ENCODE measurements at regions not wholly inside any gene's neighbourhood (a gene's known extent, or its start where the extent isn't known, plus 50 kb on each side); places are given as distances from the start of the nearest gene placed in this dataset.

DNA sequence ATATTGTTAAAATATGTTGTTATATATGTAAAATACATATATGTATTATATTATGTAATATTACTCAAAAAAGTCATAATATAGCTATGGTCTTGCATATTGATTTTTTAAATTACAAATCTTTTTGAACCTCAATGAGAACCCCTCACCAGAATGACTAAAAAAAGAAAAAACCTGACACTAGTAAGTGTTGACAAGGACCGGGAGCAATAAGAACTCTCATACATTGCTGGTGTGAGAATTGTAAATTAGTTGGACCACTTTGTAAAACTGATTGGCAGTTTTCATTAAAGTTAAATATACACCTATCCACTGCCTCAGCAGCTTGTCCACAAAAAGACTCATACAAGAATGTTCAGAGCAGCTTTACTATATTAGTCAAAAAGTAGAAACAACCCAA, 280.0 kb downstream of the BMP7 start:
- TF ChIP-seq, protein P1, sequence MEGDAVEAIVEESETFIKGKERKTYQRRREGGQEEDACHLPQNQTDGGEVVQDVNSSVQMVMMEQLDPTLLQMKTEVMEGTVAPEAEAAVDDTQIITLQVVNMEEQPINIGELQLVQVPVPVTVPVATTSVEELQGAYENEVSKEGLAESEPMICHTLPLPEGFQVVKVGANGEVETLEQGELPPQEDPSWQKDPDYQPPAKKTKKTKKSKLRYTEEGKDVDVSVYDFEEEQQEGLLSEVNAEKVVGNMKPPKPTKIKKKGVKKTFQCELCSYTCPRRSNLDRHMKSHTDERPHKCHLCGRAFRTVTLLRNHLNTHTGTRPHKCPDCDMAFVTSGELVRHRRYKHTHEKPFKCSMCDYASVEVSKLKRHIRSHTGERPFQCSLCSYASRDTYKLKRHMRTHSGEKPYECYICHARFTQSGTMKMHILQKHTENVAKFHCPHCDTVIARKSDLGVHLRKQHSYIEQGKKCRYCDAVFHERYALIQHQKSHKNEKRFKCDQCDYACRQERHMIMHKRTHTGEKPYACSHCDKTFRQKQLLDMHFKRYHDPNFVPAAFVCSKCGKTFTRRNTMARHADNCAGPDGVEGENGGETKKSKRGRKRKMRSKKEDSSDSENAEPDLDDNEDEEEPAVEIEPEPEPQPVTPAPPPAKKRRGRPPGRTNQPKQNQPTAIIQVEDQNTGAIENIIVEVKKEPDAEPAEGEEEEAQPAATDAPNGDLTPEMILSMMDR (IDR thresholded peaks at IDR 0.05; ENCODE audit: insufficient read depth, low read depth, low read length, missing control alignments): no peak
- no peak for DNase-seq (ENCODE audit: low read depth)
- H3K4me3 ChIP-seq (ENCODE audit: low read depth, low read length): no peak overlapping the region

DNA sequence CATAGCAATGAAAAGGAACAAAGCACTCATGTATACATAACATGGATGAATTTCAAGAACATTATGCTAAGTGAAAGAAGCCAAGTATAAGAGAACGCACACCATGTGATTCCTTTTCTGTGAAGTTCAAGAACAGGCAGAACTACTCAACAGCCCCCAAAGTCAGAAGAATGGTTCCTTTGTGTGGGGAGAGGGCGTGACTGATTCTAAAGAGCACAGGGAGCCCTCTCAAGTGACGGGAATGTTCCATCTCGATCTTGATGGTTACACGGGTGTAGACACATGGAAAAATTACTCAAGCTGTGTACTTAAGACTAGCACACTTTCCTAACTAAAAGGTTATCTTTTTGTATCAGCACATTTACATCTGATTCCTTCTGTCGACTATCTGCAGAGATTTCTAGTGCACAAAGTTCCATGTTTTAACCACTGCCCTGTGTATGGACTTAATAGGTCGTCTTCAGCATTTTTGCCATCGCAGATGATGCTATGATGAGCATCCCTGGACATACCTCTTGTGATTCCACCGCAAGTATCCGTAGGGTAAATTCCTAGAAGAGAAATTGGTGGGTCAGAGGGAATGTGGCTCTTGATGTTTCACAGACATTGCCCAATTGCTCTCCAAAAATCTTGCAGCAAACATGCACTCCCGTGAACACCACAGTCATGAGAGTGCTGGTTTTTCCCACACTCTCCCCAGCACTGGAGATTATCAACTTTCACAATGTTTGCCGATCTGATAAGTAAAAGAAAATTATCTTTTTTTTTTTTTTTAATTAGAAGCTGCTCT, 279.3 kb downstream of the BMP7 start:
- H3K4me3 ChIP-seq (ENCODE audit: low read depth, low read length): no peak overlapping the region
- DNase-seq (ENCODE audit: low read depth): no peak
- TF ChIP-seq, protein P1 (IDR thresholded peaks at IDR 0.05; ENCODE audit: insufficient read depth, low read depth, low read length, missing control alignments): no peak

GRCh38 chr20:56987986-56988385, 278.5 kb downstream of the BMP7 start:
- H3K4me3 ChIP-seq (ENCODE audit: low read depth, low read length): no peak overlapping the region
- DNase-seq (ENCODE audit: low read depth): no peak
- TF ChIP-seq, protein P1 (IDR thresholded peaks at IDR 0.05; ENCODE audit: insufficient read depth, low read depth, low read length, missing control alignments): no peak

- H3K4me3 ChIP-seq (ENCODE audit: low read depth, low read length): no peak overlapping the region
- TF ChIP-seq, protein P1 (IDR thresholded peaks at IDR 0.05; ENCODE audit: insufficient read depth, low read depth, low read length, missing control alignments): no peak
- no peak for DNase-seq (ENCODE audit: low read depth)
Measured at GRCh38 chr20:56988446-56988845, 278.0 kb downstream of the BMP7 start.

DNA sequence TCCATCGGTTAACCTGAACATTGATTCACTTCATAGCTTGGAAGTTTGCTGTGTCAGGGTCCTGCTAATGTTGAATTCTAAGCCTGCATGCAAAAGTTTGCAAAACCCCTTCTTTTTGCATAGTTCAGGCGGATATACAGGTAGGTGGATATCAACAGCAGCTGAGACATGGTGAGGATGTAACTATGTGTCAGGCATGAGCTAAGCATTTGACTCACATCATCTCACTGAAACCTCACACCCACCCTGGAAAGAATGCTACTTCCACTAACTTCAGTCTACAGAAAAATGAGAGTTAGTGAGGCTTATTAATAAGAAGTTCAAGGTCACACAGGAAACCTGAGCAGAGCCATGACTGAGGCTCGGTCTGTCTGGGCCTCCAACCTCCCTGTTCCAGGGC, 276.9 kb downstream of the BMP7 start:
- no peak overlapping the region for H3K4me3 ChIP-seq (ENCODE audit: low read depth, low read length)
- TF ChIP-seq, protein P1 (IDR thresholded peaks at IDR 0.05; ENCODE audit: insufficient read depth, low read depth, low read length, missing control alignments): no peak
- no peak for DNase-seq (ENCODE audit: low read depth)

GRCh38 chr20:56993020-56993559, 273.4 kb downstream of the BMP7 start:
- TF ChIP-seq, protein P1 (IDR thresholded peaks at IDR 0.05; ENCODE audit: insufficient read depth, low read depth, low read length, missing control alignments): no peak
- DNase-seq (ENCODE audit: low read depth): no peak
- H3K4me3 ChIP-seq (ENCODE audit: low read depth, low read length): no peak overlapping the region
